Neuronal stem cell (in vitro differentiated cells): ENCODE measurements at regions not wholly inside any gene's neighbourhood (a gene's known extent, or its start where the extent isn't known, plus 50 kb on each side); places are given as distances from the start of the nearest gene placed in this dataset.

Experiments used
- DNase-seq: peaks from one replicate; pipeline ENCODE4 v3.0.0-alpha.2; 2013; ENCODE audit warnings: low spot score
- H2AFZ ChIP-seq: one replicate; pipeline ENCODE4 v1.6.1; 2013; ENCODE audit warnings: mild to moderate bottlenecking, low read length, inconsistent platforms
- H2AK5ac ChIP-seq: 2 replicates; pipeline ENCODE4 v1.6.1; 2013; ENCODE audit warnings: low read depth, mild to moderate bottlenecking, inconsistent platforms, low read length, moderate library complexity, mixed read lengths
- H2BK120ac ChIP-seq: 2 replicates; pipeline ENCODE4 v1.6.1; 2013; ENCODE audit warnings: low read depth, mild to moderate bottlenecking, inconsistent platforms, low read length, moderate library complexity, mixed read lengths
- H2BK12ac ChIP-seq: one replicate; pipeline ENCODE4 v1.6.1; 2013; ENCODE audit warnings: low read length, inconsistent platforms
- H2BK15ac ChIP-seq: 2 replicates; pipeline ENCODE4 v1.6.1; 2013; ENCODE audit warnings: mild to moderate bottlenecking, low read length, inconsistent platforms, mixed read lengths
- H2BK5ac ChIP-seq: one replicate; pipeline ENCODE4 v1.6.1; 2013; ENCODE audit warnings: inconsistent platforms, mild to moderate bottlenecking, low read length, moderate library complexity
- H3K14ac ChIP-seq: one replicate; pipeline ENCODE4 v1.6.1; 2013; ENCODE audit warnings: low read length, inconsistent platforms
- H3K18ac ChIP-seq: 2 replicates; pipeline ENCODE4 v1.6.1; 2013; ENCODE audit warnings: low read length, inconsistent platforms
- H3K23ac ChIP-seq: 2 replicates; pipeline ENCODE4 v1.6.1; 2013; ENCODE audit warnings: low read depth, mild to moderate bottlenecking, mixed read lengths, low read length, inconsistent platforms; ENCODE audit not compliant: poor library complexity
- H3K27ac ChIP-seq: replicated peaks from 3 replicates; pipeline ENCODE4 v1.5.1; 2013; ENCODE audit warnings: low read length, inconsistent platforms
- H3K27me3 ChIP-seq, 3 experiments: 2 replicates each; pipeline ENCODE4 v1.6.1; 2013; ENCODE audit warnings: low read length in 3 of 3, mild to moderate bottlenecking in 2 of 3, inconsistent platforms in 1 of 3, low read depth in 1 of 3, mixed read lengths in 1 of 3, moderate library complexity in 1 of 3; ENCODE audit not compliant: control insufficient read depth in 3 of 3, insufficient read depth in 3 of 3
- H3K36me3 ChIP-seq, 2 donors: replicated peaks in 1 of 2; 2 replicates each; pipeline ENCODE4 v1.6.1; 2013; ENCODE audit warnings: low read length in 2 of 2; ENCODE audit not compliant: control insufficient read depth in 2 of 2, insufficient read depth in 2 of 2
- H3K4ac ChIP-seq: 2 replicates; pipeline ENCODE4 v1.6.1; 2013; ENCODE audit warnings: inconsistent platforms, mild to moderate bottlenecking, low read length, moderate library complexity
- H3K4me1 ChIP-seq, 2 donors: 1 replicate in 1 of 2; 2 replicates in 1 of 2; pipeline ENCODE4 v1.6.1; 2013; ENCODE audit warnings: low read length in 2 of 2, low read depth in 1 of 2; ENCODE audit not compliant: control insufficient read depth in 2 of 2, insufficient read depth in 1 of 2
- H3K4me2 ChIP-seq: one replicate; pipeline ENCODE4 v1.6.1; 2013; ENCODE audit warnings: mild to moderate bottlenecking, low read length, inconsistent platforms; ENCODE audit not compliant: insufficient read depth, poor library complexity, severe bottlenecking
- H3K4me3 ChIP-seq, 2 donors: 2 replicates each; pipeline ENCODE4 v1.5.1; 2013; ENCODE audit warnings: low read length in 2 of 2, mild to moderate bottlenecking in 2 of 2, inconsistent platforms in 1 of 2, moderate library complexity in 1 of 2
- H3K79me1 ChIP-seq: one replicate; pipeline ENCODE4 v1.6.1; 2013; ENCODE audit warnings: low read depth, mild to moderate bottlenecking, inconsistent platforms, low read length, moderate library complexity
- H3K9ac ChIP-seq: one replicate; pipeline ENCODE4 v1.6.1; 2013; ENCODE audit warnings: mild to moderate bottlenecking, low read depth, low read length, inconsistent platforms; ENCODE audit not compliant: poor library complexity
- H3K9me3 ChIP-seq, 2 donors: replicated peaks in 1 of 2; 2 replicates each; pipeline versions ENCODE3 to v1.6.1; 2013; ENCODE audit warnings: low read length in 2 of 2, mild to moderate bottlenecking in 2 of 2, inconsistent platforms in 1 of 2, low read depth in 1 of 2, mixed read lengths in 1 of 2, moderate library complexity in 1 of 2; ENCODE audit not compliant: control insufficient read depth in 2 of 2, insufficient read depth in 1 of 2
- H4K8ac ChIP-seq: one replicate; pipeline ENCODE4 v1.6.1; 2013; ENCODE audit warnings: low read depth, mild to moderate bottlenecking, inconsistent platforms, low read length, moderate library complexity
- H4K91ac ChIP-seq: one replicate; pipeline ENCODE4 v1.6.1; 2013; ENCODE audit warnings: low read length, low read depth, mild to moderate bottlenecking, inconsistent platforms; ENCODE audit not compliant: poor library complexity
- WGBS, 2 donors: extraction: QIAGEN DNeasy Blood & Tissue Kit; methylation state at CpG; one replicate each; pipeline ENCODE4 v1.1.7; 2013; ENCODE audit warnings: missing lambda C conversion rate in 2 of 2, mixed read lengths in 1 of 2; ENCODE audit not compliant: insufficient read length in 2 of 2, insufficient replicate concordance in 1 of 2; ENCODE audit errors: extremely low coverage in 2 of 2; 5-methylcytosine and 5-hydroxymethylcytosine counted together

DNA sequence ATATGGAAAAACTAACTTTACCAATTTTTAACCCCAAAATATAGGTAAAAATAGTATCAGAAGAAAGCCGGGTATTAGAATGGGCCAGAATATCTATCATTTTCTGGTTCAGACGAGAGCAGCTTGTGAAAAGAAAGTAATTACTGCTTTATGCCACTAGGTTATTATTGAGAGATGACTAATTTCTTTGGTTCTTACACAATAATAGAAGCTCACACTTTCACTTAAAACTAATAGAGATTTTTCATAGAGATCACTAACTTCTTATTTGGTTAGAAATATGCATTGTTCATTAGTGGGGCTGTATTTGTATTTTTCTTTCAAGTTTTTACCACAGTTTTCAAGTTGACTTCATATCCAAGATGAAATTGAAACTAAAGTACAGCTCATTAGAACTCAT, 1241.2 kb upstream of the FLRT2 start:
- WGBS, 2 donors, result no CpG with 5 or more reads among the region's 2 CpGs
- Histone ChIP-seq H3K18ac (no peak overlapping the region), H3K79me1 (no peaks in the 10 kb centered on the region), H3K4me3 (no peak overlapping the region), H4K8ac (no peak overlapping the region), H3K36me3 (no peaks in the 10 kb centered on the region), H3K27me3 (no peaks in the 10 kb centered on the region), H2AK5ac (no peak overlapping the region), H3K14ac (no peak overlapping the region), H2BK5ac (no peak overlapping the region), H4K91ac (no peak overlapping the region), H2BK120ac (no peak overlapping the region), H2AFZ (no peak overlapping the region), H2BK15ac (no peak overlapping the region), H3K9ac (no peak overlapping the region), H2BK12ac (no peak overlapping the region), H3K23ac (no peak overlapping the region), H3K4ac (no peak overlapping the region), H3K9me3 (no peaks in the 10 kb centered on the region), H3K27ac (no peak overlapping the region), H3K4me2 (no peak overlapping the region), H3K4me1 (no peaks in the 10 kb centered on the region)
- no peak for DNase-seq

DNA sequence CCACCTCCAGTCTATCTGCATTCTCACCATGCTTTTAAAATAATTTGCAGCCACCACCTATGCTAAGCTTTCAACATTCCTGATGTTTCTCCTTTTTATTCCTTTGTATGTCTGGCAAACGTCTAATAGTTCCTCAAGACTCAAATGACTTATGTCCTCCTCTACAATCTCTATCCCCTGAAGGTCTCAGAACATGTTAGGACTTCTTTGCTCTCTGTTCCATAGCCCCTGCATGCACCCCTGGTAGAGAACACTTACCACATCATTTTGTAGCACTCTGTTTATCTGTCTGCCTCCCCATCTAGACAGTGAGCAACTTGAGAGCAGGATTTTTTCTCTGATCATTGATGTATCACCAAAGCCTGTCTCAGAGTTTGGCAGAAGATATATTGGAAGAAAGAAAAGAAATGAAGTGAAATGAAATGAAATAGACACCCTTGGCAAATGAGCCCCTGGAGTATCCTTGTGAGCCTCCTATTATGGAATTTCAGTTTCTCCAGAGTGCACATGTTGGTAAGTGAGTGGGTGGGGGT, 1231.2 kb upstream of the FLRT2 start:
- Histone ChIP-seq H3K9me3 (no peaks in the 10 kb centered on the region), H2AK5ac (no peak overlapping the region), H3K4me2 (no peak overlapping the region), H3K23ac (no peak overlapping the region), H3K4me3 (no peak overlapping the region), H2BK12ac (no peak overlapping the region), H3K27ac (no peak overlapping the region), H4K91ac (no peak overlapping the region), H2BK5ac (no peak overlapping the region), H2AFZ (no peak overlapping the region), H2BK120ac (no peak overlapping the region), H4K8ac (no peak overlapping the region), H3K4me1 (peaks cover 1 to 5% of the 10 kb centered on the region in 2 donors), H2BK15ac (no peak overlapping the region), H3K27me3 (no peaks in the 10 kb centered on the region), H3K36me3 (no peaks in the 10 kb centered on the region), H3K14ac (no peak overlapping the region), H3K18ac (no peak overlapping the region), H3K4ac (no peak overlapping the region), H3K9ac (no peak overlapping the region), H3K79me1 (no peaks in the 10 kb centered on the region)
- WGBS, 2 donors, result no CpG with 5 or more reads among the region's 1 CpG
- no peak for DNase-seq

DNA sequence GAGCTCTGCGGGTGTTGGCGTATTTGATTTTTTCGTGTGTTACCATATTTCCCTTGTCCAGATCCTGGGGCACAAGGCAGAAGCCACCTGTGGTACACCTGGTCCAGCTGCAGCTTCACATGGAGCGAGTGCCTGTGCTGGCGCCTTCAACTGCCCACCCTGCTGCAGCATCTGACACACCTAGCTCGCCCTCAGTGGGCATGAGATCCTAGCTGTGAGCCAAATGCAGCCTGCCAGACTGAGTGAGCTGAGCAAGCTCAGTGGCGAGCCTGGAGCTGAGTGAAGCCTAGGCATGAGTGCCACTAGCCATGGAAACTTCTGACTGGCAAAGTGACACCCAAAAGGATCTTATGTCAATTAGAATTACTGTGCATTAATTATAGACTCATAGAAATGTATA, 1226.8 kb upstream of the FLRT2 start:
- no peak overlapping the region for H2BK5ac ChIP-seq
- no peak overlapping the region for H2AFZ ChIP-seq
- H2BK12ac ChIP-seq, result peak overlapping the region; percentile 12
- H3K23ac ChIP-seq, result no peak overlapping the region
- no peak overlapping the region for H2AK5ac ChIP-seq
- no peaks in the 10 kb centered on the region for H3K9me3 ChIP-seq
- peak overlapping the region; percentile 73 for H3K18ac ChIP-seq
- DNase-seq, result no peak
- H3K27ac ChIP-seq, result no peak overlapping the region
- H3K14ac ChIP-seq, result no peak overlapping the region
- WGBS, 2 donors, result no CpG with 5 or more reads among the region's 7 CpGs
- no peak overlapping the region for H4K8ac ChIP-seq
- no peak overlapping the region for H4K91ac ChIP-seq
- peak overlapping the region in 1 of 2 donors; percentile 20 for H3K4me3 ChIP-seq
- no peaks in the 10 kb centered on the region for H3K36me3 ChIP-seq
- H3K4me2 ChIP-seq, result no peak overlapping the region
- H3K9ac ChIP-seq, result peak overlapping the region; percentile 51
- H3K79me1 ChIP-seq, result no peaks in the 10 kb centered on the region
- H3K27me3 ChIP-seq, result no peaks in the 10 kb centered on the region
- H2BK15ac ChIP-seq, result no peak overlapping the region
- H2BK120ac ChIP-seq, result peak overlapping the region; percentile 52
- no peak overlapping the region for H3K4ac ChIP-seq
- peaks cover 1 to 5% of the 10 kb centered on the region in 2 donors for H3K4me1 ChIP-seq

DNA sequence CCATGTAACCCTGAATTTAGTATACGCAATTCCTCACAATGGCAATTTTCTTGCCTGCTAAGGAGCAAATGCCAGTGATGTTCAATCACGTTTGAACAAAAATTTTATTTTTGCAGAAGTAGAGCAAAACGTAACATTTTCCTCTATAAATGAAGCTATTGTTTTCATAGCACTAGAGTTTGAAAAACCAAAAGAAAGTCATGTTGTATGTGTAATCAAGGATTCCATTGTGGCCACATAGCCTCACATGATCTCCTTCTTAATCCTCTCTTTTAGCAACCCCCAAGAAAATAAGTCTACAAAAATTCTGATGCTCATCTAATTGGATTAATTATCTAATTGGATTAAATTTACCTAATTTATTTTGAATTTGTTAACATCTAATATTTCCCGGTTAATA, 1217.4 kb upstream of the FLRT2 start:
- Histone ChIP-seq H3K9me3 (no peaks in the 10 kb centered on the region), H3K4me1 (no peaks in the 10 kb centered on the region), H3K4ac (no peak overlapping the region), H2BK5ac (no peak overlapping the region), H3K27ac (no peak overlapping the region), H3K14ac (no peak overlapping the region), H2BK12ac (no peak overlapping the region), H3K4me2 (no peak overlapping the region), H2BK120ac (no peak overlapping the region), H3K36me3 (no peaks in the 10 kb centered on the region), H3K9ac (no peak overlapping the region), H3K18ac (no peak overlapping the region), H2AK5ac (no peak overlapping the region), H3K27me3 (no peaks in the 10 kb centered on the region), H2AFZ (no peak overlapping the region), H3K79me1 (no peaks in the 10 kb centered on the region), H2BK15ac (no peak overlapping the region), H4K8ac (no peak overlapping the region), H3K23ac (no peak overlapping the region), H4K91ac (no peak overlapping the region), H3K4me3 (no peak overlapping the region)
- no peak for DNase-seq
- no CpG with 5 or more reads among the region's 4 CpGs for WGBS, 2 donors
